ENCODE measurements at regions not wholly inside any gene's neighbourhood (a gene's known extent, or its start where the extent isn't known, plus 50 kb on each side); places are given as distances from the start of the nearest gene placed in this dataset.
"Not testable (repeated sequence)": the region's sequence is repeated elsewhere in the genome, so short reads cannot be mapped to it uniquely, and the experiment has no call there.

- no peak for DNase-seq (ENCODE audit: low spot score)
These were observed 878.2 kb upstream of the MBL2 start for GRCh38 chr10:53650794-53651193.

GRCh38 chr10:53647221-53647620 lies 874.6 kb upstream of the MBL2 start:
- not testable (repeated sequence) for DNase-seq (ENCODE audit: low spot score)

GRCh38 chr10:53646525-53646924 lies 873.9 kb upstream of the MBL2 start:
- no peak for DNase-seq (ENCODE audit: low spot score)

GRCh38 chr10:53645951-53646350 lies 873.4 kb upstream of the MBL2 start:
- no peak for DNase-seq (ENCODE audit: low spot score)

GRCh38 chr10:53638006-53638405 lies 865.4 kb upstream of the MBL2 start:
- no peak for DNase-seq (ENCODE audit: low spot score)

GRCh38 chr10:53624722-53625121 lies 852.1 kb upstream of the MBL2 start:
- no peak for DNase-seq (ENCODE audit: low spot score)

GRCh38 chr10:53622201-53622600 lies 849.6 kb upstream of the MBL2 start:
- no peak for DNase-seq (ENCODE audit: low spot score)

- DNase-seq (ENCODE audit: low spot score): no peak
These were observed 847.1 kb upstream of the MBL2 start for GRCh38 chr10:53619671-53620070.

- no peak for DNase-seq (ENCODE audit: low spot score)
These were observed 835.1 kb upstream of the MBL2 start for GRCh38 chr10:53607691-53608090.

GRCh38 chr10:53606981-53607380 lies 834.4 kb upstream of the MBL2 start:
- DNase-seq (ENCODE audit: low spot score): no peak

- DNase-seq (ENCODE audit: low spot score): no peak
These were observed 828.8 kb upstream of the MBL2 start for GRCh38 chr10:53601260-53601875.

- DNase-seq (ENCODE audit: low spot score): no peak
These were observed 826.3 kb upstream of the MBL2 start for GRCh38 chr10:53598914-53599313.

GRCh38 chr10:53597835-53598251 lies 825.3 kb upstream of the MBL2 start:
- DNase-seq (ENCODE audit: low spot score): no peak

GRCh38 chr10:53580465-53580864 lies 807.9 kb upstream of the MBL2 start:
- DNase-seq (ENCODE audit: low spot score): no peak

GRCh38 chr10:53579773-53580172 lies 807.2 kb upstream of the MBL2 start:
- DNase-seq (ENCODE audit: low spot score): no peak

GRCh38 chr10:53574024-53574423 lies 801.4 kb upstream of the MBL2 start:
- DNase-seq (ENCODE audit: low spot score): no peak

- DNase-seq (ENCODE audit: low spot score): no peak
These were observed 800.9 kb upstream of the MBL2 start for GRCh38 chr10:53573498-53573897.

GRCh38 chr10:53572799-53573198 lies 800.2 kb upstream of the MBL2 start:
- DNase-seq (ENCODE audit: low spot score): no peak

- no peak for DNase-seq (ENCODE audit: low spot score)
These were observed 797.6 kb upstream of the MBL2 start for GRCh38 chr10:53570221-53570620.

- no peak for DNase-seq (ENCODE audit: low spot score)
These were observed 796.9 kb upstream of the MBL2 start for GRCh38 chr10:53569455-53569854.

GRCh38 chr10:53548664-53549063 lies 776.1 kb upstream of the MBL2 start:
- no peak for DNase-seq (ENCODE audit: low spot score)

- no peak for DNase-seq (ENCODE audit: low spot score)
These were observed 774.8 kb upstream of the MBL2 start for GRCh38 chr10:53547364-53547763.

- no peak for DNase-seq (ENCODE audit: low spot score)
These were observed 770.8 kb upstream of the MBL2 start for GRCh38 chr10:53543410-53543809.

- DNase-seq (ENCODE audit: low spot score): no peak
These were observed 764.9 kb upstream of the MBL2 start for GRCh38 chr10:53537508-53537907.

- no peak for DNase-seq (ENCODE audit: low spot score)
These were observed 763.7 kb upstream of the MBL2 start for GRCh38 chr10:53536322-53536721.
